Mesodermal cell (in vitro differentiated cells): ENCODE measurements at regions not wholly inside any gene's neighbourhood (a gene's known extent, or its start where the extent isn't known, plus 50 kb on each side); places are given as distances from the start of the nearest gene placed in this dataset.
"Not testable (repeated sequence)": the region's sequence is repeated elsewhere in the genome, so short reads cannot be mapped to it uniquely, and the experiment has no call there.

Experiments
- H3K27ac ChIP-seq: 2 replicates; pipeline ENCODE4 v1.7.0; 2013; ENCODE audit warnings: mild to moderate bottlenecking, low read depth, low read length, moderate library complexity; ENCODE audit not compliant: severe bottlenecking
- H3K36me3 ChIP-seq: 2 replicates; pipeline ENCODE4 v1.7.1; 2013; ENCODE audit warnings: mild to moderate bottlenecking, low read length, moderate library complexity; ENCODE audit not compliant: control insufficient read depth, insufficient read depth
- H3K4me1 ChIP-seq: one replicate; pipeline ENCODE4 v1.7.1; 2013; ENCODE audit warnings: mild to moderate bottlenecking, low read length; ENCODE audit not compliant: insufficient read depth, control insufficient read depth, poor library complexity, severe bottlenecking
- H3K4me3 ChIP-seq: 2 replicates; pipeline ENCODE4 v1.7.0; 2013; ENCODE audit warnings: low read length, control low read depth, mild to moderate bottlenecking; ENCODE audit not compliant: insufficient read depth, poor library complexity, severe bottlenecking; ENCODE audit errors: extremely low read depth
- H3K9me3 ChIP-seq: 2 replicates; pipeline ENCODE4 v1.7.1; 2013; ENCODE audit warnings: mild to moderate bottlenecking, low read length, moderate library complexity; ENCODE audit not compliant: control insufficient read depth
- WGBS, 2 experiments: methylation state at CpG; one replicate each; pipeline ENCODE4 v1.1.5; 2013; ENCODE audit warnings: missing lambda C conversion rate in 2 of 2; ENCODE audit not compliant: insufficient coverage in 2 of 2; 5-methylcytosine and 5-hydroxymethylcytosine counted together

DNA sequence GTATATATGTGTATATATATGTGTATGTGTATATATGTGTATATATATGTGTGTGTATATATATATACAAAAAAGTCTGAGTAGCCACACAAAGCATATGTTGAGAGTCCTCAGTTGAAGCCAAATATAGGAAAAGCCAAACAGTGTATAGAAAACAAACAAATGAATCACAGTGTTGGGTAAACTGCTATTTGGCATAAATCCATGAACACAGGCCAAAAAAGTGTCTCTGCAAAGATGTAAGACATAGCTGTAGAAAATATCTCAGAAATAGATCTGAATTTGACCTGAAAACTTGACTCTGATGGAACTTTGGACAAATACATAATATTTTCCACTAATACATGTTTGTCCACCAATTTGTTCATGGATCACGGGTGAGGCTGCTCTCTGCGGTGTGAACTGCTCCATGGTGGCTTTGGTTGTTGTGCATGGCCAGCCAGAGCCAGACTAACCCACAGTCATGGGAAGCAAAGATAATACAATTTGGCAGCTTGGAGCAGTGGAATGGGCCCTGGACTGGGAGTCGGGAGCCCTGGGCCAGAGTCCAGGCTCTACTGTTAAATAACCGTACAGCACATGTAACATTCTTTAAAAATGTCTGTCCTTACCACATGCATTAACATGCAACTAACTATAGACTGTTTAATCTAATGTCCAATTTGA, 76.9 kb upstream of the EED start:
- H3K9me3 ChIP-seq: no peaks in the 10 kb centered on the region
- peaks cover 8% of the 10 kb centered on the region for H3K4me1 ChIP-seq
- H3K36me3 ChIP-seq: no peaks in the 10 kb centered on the region
- 89 to 95% methylated on average over 3 to 4 of the region's 4 CpGs for WGBS, 2 experiments
- H3K4me3 ChIP-seq: no peak overlapping the region
- no peak overlapping the region for H3K27ac ChIP-seq

DNA sequence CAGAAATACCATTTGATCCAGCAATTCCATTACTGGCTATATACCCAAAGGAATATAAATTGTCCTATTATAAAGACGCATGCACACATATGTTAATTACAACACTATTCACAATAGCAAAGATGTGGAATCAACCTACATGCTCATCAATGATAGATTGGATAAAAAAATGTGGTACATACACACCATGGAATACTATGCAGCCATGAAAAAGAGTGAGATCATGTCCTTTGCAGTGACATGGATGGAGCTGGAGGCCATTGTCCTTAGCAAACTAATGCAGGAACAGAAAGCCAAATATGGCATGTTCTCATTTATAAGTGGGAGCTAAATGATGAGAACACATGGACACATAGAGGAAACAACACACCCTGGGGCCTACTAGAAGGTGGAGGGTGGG, 78.3 kb upstream of the EED start:
- H3K9me3 ChIP-seq, H3K27ac ChIP-seq, H3K4me3 ChIP-seq, H3K36me3 ChIP-seq: not testable (repeated sequence)
- WGBS, 2 experiments: no CpG with 5 or more reads among the region's 1 CpG
- H3K4me1 ChIP-seq: peaks cover 19% of the 10 kb centered on the region

DNA sequence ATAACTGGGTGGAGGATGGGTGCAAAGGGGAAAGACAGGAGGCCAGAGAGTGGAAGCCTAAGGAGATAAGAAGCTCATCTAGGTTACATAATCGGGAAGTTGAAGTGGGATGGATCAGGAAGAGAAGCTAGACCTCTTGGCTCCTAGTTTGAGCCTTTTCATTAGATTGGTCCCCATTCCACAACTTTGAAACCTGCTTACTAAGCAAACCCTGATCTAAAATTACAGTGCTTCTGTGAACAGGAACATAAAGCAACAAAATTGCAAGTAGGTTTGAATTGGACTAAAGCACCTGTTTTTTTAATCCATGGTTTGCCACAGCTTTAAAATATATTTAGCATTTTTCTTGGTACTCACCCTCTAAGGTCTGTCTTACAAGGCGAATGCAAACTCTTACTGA, 80.4 kb upstream of the EED start:
- 100% methylated on average over 1 to 2 of the region's 2 CpGs for WGBS, 2 experiments
- Histone ChIP-seq H3K27ac (no peak overlapping the region), H3K4me3 (no peak overlapping the region), H3K4me1 (peaks cover 36% of the 10 kb centered on the region), H3K36me3 (no peaks in the 10 kb centered on the region), H3K9me3 (no peaks in the 10 kb centered on the region)

DNA sequence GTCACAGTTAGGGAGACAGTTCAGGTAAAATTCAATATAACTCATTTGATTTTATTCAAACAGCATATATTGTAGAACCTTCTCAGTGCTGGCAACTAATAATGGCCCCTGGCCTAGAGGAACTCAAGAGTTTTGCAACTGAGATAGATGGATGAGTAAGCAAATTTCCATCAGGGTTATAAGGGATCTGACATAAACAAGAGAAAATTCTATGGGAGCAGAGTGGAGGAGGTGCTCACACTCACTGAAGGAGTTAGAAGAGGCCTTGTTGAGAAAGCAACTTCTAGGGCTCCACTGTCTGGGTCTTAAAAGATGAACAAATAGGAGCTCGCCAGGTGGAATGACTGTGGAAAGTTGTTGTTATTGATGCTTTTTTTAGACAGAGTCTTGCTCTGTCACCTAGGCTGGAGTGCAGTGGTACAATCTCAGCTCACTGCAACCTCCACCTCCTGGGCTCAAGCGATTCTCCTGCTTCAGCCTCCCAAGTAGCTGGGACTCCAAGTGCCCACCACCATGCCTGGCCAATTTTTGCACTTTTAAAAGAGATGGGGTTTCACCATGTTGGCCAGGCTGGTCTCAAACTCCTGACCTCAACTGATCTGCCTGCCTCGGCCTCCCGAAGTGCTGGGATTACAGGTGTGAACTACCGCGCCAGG, 81.2 kb upstream of the EED start:
- not testable (repeated sequence) for H3K9me3 ChIP-seq, H3K36me3 ChIP-seq, H3K4me3 ChIP-seq, H3K27ac ChIP-seq
- peaks cover 36% of the 10 kb centered on the region for H3K4me1 ChIP-seq
- 69 to 96% methylated on average over 3 to 4 of the region's 6 CpGs for WGBS, 2 experiments

GRCh38 chr11:86162239-86162638, 82.3 kb upstream of the EED start:
- Histone ChIP-seq H3K9me3 (no peaks in the 10 kb centered on the region), H3K36me3 (no peaks in the 10 kb centered on the region), H3K4me3 (no peak overlapping the region), H3K4me1 (peaks cover 36% of the 10 kb centered on the region), H3K27ac (peak overlapping the region; percentile 57)
- WGBS, 2 experiments: 60 to 78% methylated on average over 1 of the region's 1 CpG

DNA sequence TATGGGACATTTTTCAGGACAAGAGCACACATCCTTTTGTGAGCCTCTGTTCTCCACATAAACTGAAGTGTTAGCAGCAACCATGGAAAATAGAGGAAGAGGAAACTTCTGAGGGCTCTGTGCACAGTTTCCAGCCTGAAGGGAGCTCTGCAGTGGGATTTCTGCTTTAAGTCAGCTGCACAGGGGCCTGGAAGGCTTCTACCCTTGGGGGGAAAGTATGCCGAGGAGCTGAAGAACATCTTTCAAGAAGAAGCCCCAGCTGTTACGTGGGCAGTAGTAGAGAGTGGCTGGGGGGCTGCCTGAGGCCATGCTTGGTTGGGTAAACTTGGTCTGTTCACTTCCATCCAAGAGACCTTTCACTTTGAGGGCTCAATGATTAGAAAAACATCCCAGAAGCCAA, 82.7 kb upstream of the EED start:
- H3K27ac ChIP-seq: peak overlapping the region; percentile 57

GRCh38 chr11:86161336-86161735, 83.2 kb upstream of the EED start:
- peak overlapping the region; percentile 57 for H3K27ac ChIP-seq
- no peaks in the 10 kb centered on the region for H3K36me3 ChIP-seq
- no peak overlapping the region for H3K4me3 ChIP-seq
- no peaks in the 10 kb centered on the region for H3K9me3 ChIP-seq
- peaks cover 39% of the 10 kb centered on the region for H3K4me1 ChIP-seq

More for the DNA sequence above, 82.7 kb upstream of the EED start:
- peaks cover 36% of the 10 kb centered on the region for H3K4me1 ChIP-seq
- no peak overlapping the region for H3K4me3 ChIP-seq
- no peaks in the 10 kb centered on the region for H3K9me3 ChIP-seq
- H3K36me3 ChIP-seq: no peaks in the 10 kb centered on the region
- 93 to 100% methylated on average over 1 to 2 of the region's 2 CpGs for WGBS, 2 experiments

DNA sequence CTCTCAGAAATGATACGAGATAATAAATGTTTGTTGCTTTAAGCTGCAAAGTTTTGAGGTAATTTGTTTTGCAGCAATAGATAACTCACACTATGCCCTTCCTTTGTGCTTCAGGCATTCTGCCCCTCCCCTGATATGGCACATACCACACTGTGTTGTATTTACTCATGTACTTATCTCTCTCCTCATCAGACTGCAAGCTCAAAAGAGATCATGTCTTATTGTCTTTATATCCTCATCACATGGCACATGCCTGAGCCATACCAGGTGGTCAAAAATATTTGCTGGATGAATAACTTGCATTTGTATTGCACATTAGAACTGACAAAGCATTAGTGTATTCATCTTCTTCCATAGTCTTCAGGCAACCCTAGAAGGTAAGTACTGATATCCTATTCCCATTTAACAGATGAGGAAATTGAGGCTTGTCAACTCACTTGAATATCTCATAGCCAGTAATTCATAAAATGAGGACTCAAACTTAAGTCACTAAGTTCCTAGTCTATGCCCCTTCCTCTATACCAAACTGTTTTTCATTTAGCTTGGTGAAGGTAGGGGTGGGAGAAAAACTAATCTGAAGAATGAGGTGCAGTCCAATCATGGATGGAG, 83.9 kb upstream of the EED start:
- Histone ChIP-seq H3K36me3 (no peaks in the 10 kb centered on the region), H3K9me3 (no peaks in the 10 kb centered on the region), H3K27ac (peak overlapping the region; percentile 7), H3K4me1 (peaks cover 41% of the 10 kb centered on the region), H3K4me3 (no peak overlapping the region)
- no CpG with 5 or more reads among the region's 1 CpG for WGBS, 2 experiments

GRCh38 chr11:86159581-86159891, 85.0 kb upstream of the EED start:
- Histone ChIP-seq H3K4me1 (peaks cover 41% of the 10 kb centered on the region), H3K36me3 (no peaks in the 10 kb centered on the region), H3K4me3 (no peak overlapping the region), H3K27ac (peak overlapping the region; percentile 7), H3K9me3 (no peaks in the 10 kb centered on the region)
- 91 to 92% methylated on average over 2 of the region's 3 CpGs for WGBS, 2 experiments

DNA sequence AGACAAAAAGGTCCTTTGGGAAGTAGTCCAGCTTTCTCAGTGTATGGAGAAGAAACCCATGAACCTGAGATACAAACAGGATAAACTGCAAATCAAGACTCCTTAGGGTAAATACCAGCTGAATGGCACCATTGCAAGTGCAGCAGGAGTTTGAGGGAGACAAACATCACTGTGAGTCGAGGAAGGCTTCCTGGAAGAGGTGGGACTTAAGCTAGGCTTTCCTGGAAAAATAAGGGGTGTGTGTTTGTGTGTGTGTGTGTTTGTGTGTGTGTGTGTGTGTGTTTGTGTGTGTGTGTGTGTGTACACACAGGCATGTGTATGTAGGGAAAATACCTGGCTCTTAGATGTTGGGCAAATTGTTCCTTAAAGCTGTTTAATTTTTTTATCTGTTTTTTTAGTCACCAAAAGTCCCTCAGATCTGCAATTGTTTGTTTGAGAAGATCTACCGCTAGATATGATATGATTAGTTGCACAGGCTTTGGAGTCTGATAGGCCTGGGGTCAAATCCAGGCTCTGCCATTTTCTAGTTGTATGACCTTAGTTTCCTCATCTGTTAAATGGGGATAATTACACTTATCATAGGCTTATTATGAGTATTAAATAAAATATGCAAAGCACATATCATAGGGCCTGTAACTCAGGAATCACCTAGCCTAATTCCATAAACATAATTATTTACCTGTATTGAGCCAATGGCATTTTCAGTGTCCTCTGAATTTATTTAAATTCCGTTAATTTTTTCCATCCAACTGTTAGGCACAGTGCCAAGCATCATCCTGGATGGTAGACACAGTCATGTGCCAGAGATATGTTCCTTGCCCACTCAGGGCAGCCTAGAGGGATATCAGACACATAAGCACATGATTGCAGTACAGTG, 85.6 kb upstream of the EED start:
- Histone ChIP-seq H3K4me1 (peaks cover 41% of the 10 kb centered on the region), H3K4me3 (no peak overlapping the region), H3K36me3 (no peaks in the 10 kb centered on the region), H3K9me3 (no peaks in the 10 kb centered on the region), H3K27ac (no peak overlapping the region)
- WGBS, 2 experiments: 83 to 96% methylated on average over 2 of the region's 3 CpGs
